H9 (cell line): ENCODE measurements at regions not wholly inside any gene's neighbourhood (a gene's known extent, or its start where the extent isn't known, plus 50 kb on each side); places are given as distances from the start of the nearest gene placed in this dataset.

Source experiments
- DNase-seq: peaks from one replicate; pipeline ENCODE4 v3.0.0-alpha.2; 2017
- H2AFZ ChIP-seq: one replicate; pipeline ENCODE4 v1.6.1; 2013; ENCODE audit warnings: mild to moderate bottlenecking, low read length, control low read depth, moderate library complexity
- H2AK5ac ChIP-seq: 2 replicates; pipeline ENCODE4 v1.6.1; 2013; ENCODE audit warnings: low read length, control low read depth, mixed read lengths; ENCODE audit not compliant: insufficient read length
- H2BK120ac ChIP-seq: one replicate; pipeline ENCODE4 v1.6.1; 2013; ENCODE audit warnings: low read depth, mild to moderate bottlenecking, low read length, control low read depth, inconsistent platforms; ENCODE audit not compliant: poor library complexity, severe bottlenecking
- H2BK12ac ChIP-seq: 2 replicates; pipeline ENCODE4 v1.6.1; 2013; ENCODE audit warnings: low read length, control low read depth, mixed read lengths, low read depth; ENCODE audit not compliant: insufficient read length
- H2BK15ac ChIP-seq: 2 replicates; pipeline ENCODE4 v1.6.1; 2013; ENCODE audit warnings: low read depth, low read length, control low read depth
- H2BK20ac ChIP-seq: one replicate; pipeline ENCODE4 v1.6.1; 2013; ENCODE audit warnings: low read depth, mild to moderate bottlenecking, low read length, control low read depth, inconsistent platforms; ENCODE audit not compliant: poor library complexity, severe bottlenecking
- H2BK5ac ChIP-seq: 2 replicates; pipeline ENCODE4 v1.6.1; 2013; ENCODE audit warnings: low read length, control low read depth, mixed read lengths; ENCODE audit not compliant: insufficient read length
- H3K14ac ChIP-seq: 2 replicates; pipeline ENCODE4 v1.6.1; 2013; ENCODE audit warnings: low read length, control low read depth; ENCODE audit not compliant: insufficient read depth
- H3K18ac ChIP-seq: 2 replicates; pipeline ENCODE4 v1.6.1; 2013; ENCODE audit warnings: low read depth, mild to moderate bottlenecking, mixed read lengths, low read length, control low read depth; ENCODE audit not compliant: insufficient read length
- H3K23ac ChIP-seq: 2 replicates; pipeline ENCODE4 v1.6.1; 2013; ENCODE audit warnings: low read length, control low read depth, mixed read lengths, low read depth; ENCODE audit not compliant: insufficient read length
- H3K23me2 ChIP-seq: 2 replicates; pipeline ENCODE4 v1.6.1; 2013; ENCODE audit warnings: low read depth, mild to moderate bottlenecking, mixed read lengths, low read length, control low read depth; ENCODE audit not compliant: insufficient read length, poor library complexity, severe bottlenecking
- H3K27ac ChIP-seq: 2 replicates; pipeline ENCODE4 v1.5.1; 2013; ENCODE audit warnings: low read length, control low read depth, mixed read lengths, low read depth; ENCODE audit not compliant: insufficient read length
- H3K27me3 ChIP-seq: 2 replicates; pipeline ENCODE4 v1.6.1; 2013; ENCODE audit warnings: low read length, control low read depth, inconsistent platforms; ENCODE audit not compliant: insufficient read depth
- H3K4ac ChIP-seq: 2 replicates; pipeline ENCODE4 v1.6.1; 2013; ENCODE audit warnings: low read depth, mild to moderate bottlenecking, control low read depth, inconsistent platforms, low read length, moderate library complexity
- H3K4me1 ChIP-seq: 2 replicates; pipeline ENCODE4 v1.6.1; 2013; ENCODE audit warnings: low read length, control low read depth, inconsistent platforms; ENCODE audit not compliant: insufficient read depth
- H3K4me2 ChIP-seq: 2 replicates; pipeline ENCODE4 v1.6.1; 2013; ENCODE audit warnings: low read length, control low read depth, mixed read lengths; ENCODE audit not compliant: insufficient read length, insufficient read depth
- H3K56ac ChIP-seq: 2 replicates; pipeline ENCODE4 v1.6.1; 2013; ENCODE audit warnings: low read depth, mild to moderate bottlenecking, mixed read lengths, low read length, control low read depth; ENCODE audit not compliant: insufficient read length
- H3K79me1 ChIP-seq: 2 replicates; pipeline ENCODE4 v1.6.1; 2013; ENCODE audit warnings: low read depth, mild to moderate bottlenecking, moderate library complexity, low read length, control low read depth, inconsistent platforms; ENCODE audit not compliant: insufficient read depth, poor library complexity, severe bottlenecking
- H3K79me2 ChIP-seq: 2 replicates; pipeline ENCODE4 v1.6.1; 2013; ENCODE audit warnings: low read length, control low read depth, inconsistent platforms; ENCODE audit not compliant: insufficient read depth
- H3K9ac ChIP-seq: 2 replicates; pipeline ENCODE4 v1.6.1; 2013; ENCODE audit warnings: low read length, control low read depth, mixed read lengths; ENCODE audit not compliant: insufficient read length; ENCODE audit errors: extremely low read depth
- H3K9me3 ChIP-seq: one replicate; pipeline ENCODE4 v1.6.1; 2013; ENCODE audit warnings: low read depth, low read length, inconsistent platforms; ENCODE audit not compliant: control insufficient read depth
- H3T11ph ChIP-seq: one replicate; pipeline ENCODE4 v1.6.1; 2013; ENCODE audit warnings: mild to moderate bottlenecking, low read length, control low read depth, inconsistent platforms
- H4K20me1 ChIP-seq: one replicate; pipeline ENCODE4 v1.6.1; 2013; ENCODE audit not compliant: control insufficient read depth, insufficient read length, insufficient read depth
- H4K5ac ChIP-seq: 2 replicates; pipeline ENCODE4 v1.6.1; 2013; ENCODE audit warnings: low read depth, mild to moderate bottlenecking, mixed read lengths, low read length, control low read depth; ENCODE audit not compliant: insufficient read length
- H4K8ac ChIP-seq: replicated peaks from 2 replicates; pipeline ENCODE4 v1.6.1; 2013; ENCODE audit warnings: low read length, control low read depth, mixed read lengths, low read depth; ENCODE audit not compliant: insufficient read length
- H4K91ac ChIP-seq: 2 replicates; pipeline ENCODE4 v1.6.1; 2013; ENCODE audit warnings: low read depth, mild to moderate bottlenecking, moderate library complexity, mixed read lengths, low read length, control low read depth; ENCODE audit not compliant: insufficient read length
- H3K27ac Mint-ChIP-seq, 3 experiments: 2 replicates in 2 of 3; 3 replicates in 1 of 3; pipeline ENCODE4 v1.8.0; 2020 to 2021; ENCODE audit warnings: mixed read lengths in 3 of 3, mild to moderate bottlenecking in 1 of 3, moderate library complexity in 1 of 3
- H3K27me3 Mint-ChIP-seq: 2 replicates; pipeline ENCODE4 v1.8.0; 2021; ENCODE audit warnings: low read depth, mild to moderate bottlenecking, moderate library complexity, mixed read lengths
- H3K36me3 Mint-ChIP-seq, 3 experiments: 2 replicates in 2 of 3; 3 replicates in 1 of 3; pipeline ENCODE4 v1.8.0; 2020 to 2021; ENCODE audit warnings: low read depth in 3 of 3, mixed read lengths in 3 of 3; ENCODE audit not compliant: insufficient read depth in 1 of 3
- H3K4me1 Mint-ChIP-seq, 2 experiments: 2 replicates each; pipeline ENCODE4 v1.8.0; 2020; ENCODE audit warnings: mixed read lengths in 2 of 2
- H3K4me3 Mint-ChIP-seq, 2 experiments: 2 replicates in 1 of 2; 3 replicates in 1 of 2; pipeline ENCODE4 v1.8.0; 2020 to 2021; ENCODE audit warnings: mild to moderate bottlenecking in 2 of 2, mixed read lengths in 2 of 2, moderate library complexity in 1 of 2
- H3K9me3 Mint-ChIP-seq, 2 experiments: 2 replicates in 1 of 2; 3 replicates in 1 of 2; pipeline ENCODE4 v1.8.0; 2020; ENCODE audit warnings: mild to moderate bottlenecking in 2 of 2, mixed read lengths in 2 of 2, moderate library complexity in 1 of 2
- WGBS: extraction: QIAGEN DNeasy Blood & Tissue Kit; methylation state at CpG from one replicate; pipeline ENCODE4 v1.1.7; 2013; ENCODE audit warnings: missing lambda C conversion rate, low lambda C conversion rate, mixed read lengths; ENCODE audit not compliant: insufficient read length; ENCODE audit errors: extremely low coverage; 5-methylcytosine and 5-hydroxymethylcytosine counted together
- TF ChIP-seq, protein P1 (sequence below): fragments of 200-600 bp; sonication (generic); conservative IDR thresholded peaks from 3 replicates; pipeline ENCODE4 v1.8.0; 2021; ENCODE audit warnings: antibody characterized with exemption, mild to moderate bottlenecking

DNA sequence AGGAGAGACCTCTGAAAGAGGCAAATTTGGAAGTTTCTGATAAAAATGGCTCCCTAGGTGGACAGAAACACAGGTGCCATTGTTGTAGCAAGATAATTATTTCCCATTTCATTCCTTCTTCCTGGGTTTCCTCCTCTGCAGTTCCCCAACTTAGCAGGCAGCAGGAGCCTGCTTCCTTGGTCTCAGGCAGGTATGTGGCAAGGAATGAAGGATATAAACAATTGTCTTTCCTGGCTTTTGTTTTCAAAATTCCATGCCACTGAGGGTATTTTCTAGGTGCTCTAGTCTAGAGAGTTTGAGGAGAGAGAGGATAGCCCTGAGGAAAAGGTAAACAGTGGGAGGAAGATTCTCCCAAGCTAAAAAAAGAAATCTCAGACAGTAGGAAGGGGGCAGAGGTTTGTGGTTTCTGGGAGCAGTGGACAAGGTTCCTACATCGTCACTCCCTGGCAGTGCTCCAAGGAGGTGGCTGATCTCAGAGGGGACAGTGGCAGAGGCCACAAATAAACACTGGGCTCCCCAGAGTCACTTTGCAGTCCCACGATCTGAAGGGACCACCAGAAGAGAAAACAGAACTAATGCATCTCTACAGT lies 82.6 kb upstream of the IGF1 start:
- no peak overlapping the region for H3K9ac ChIP-seq
- no peak overlapping the region for H4K5ac ChIP-seq
- H2AFZ ChIP-seq: peak overlapping the region; percentile 66
- no peak overlapping the region for H3K4ac ChIP-seq
- peaks cover 0 to 7% (median 0%) of the 10 kb centered on the region in 3 experiments; a peak in 4 of 7 replicates for H3K36me3 Mint-ChIP-seq
- H4K8ac ChIP-seq: no peak overlapping the region
- no peak overlapping the region for H3K4me2 ChIP-seq
- H3K23me2 ChIP-seq: no peaks in the 10 kb centered on the region
- H4K91ac ChIP-seq: no peak overlapping the region
- no peaks in the 10 kb centered on the region for H4K20me1 ChIP-seq
- no peak overlapping the region for H3K14ac ChIP-seq
- no CpG with 5 or more reads among the region's 2 CpGs for WGBS
- H3K9me3 Mint-ChIP-seq: peaks cover 0 to 7% of the 10 kb centered on the region in 2 experiments; a peak in 1 of 5 replicates
- 0 out of 2 replicates have a peak, but pooled peaks cover 4% of the 10 kb centered on the region for H3K4me1 ChIP-seq
- H3K4me3 Mint-ChIP-seq: no peak overlapping the region
- no peak overlapping the region for H2BK120ac ChIP-seq
- no peak overlapping the region for H2AK5ac ChIP-seq
- no peak overlapping the region for H3K23ac ChIP-seq
- no peak for DNase-seq
- H2BK15ac ChIP-seq: no peak overlapping the region
- H3K4me1 Mint-ChIP-seq: peaks cover 15 to 21% of the 10 kb centered on the region in 2 experiments
- no peak overlapping the region for H2BK5ac ChIP-seq
- H3K27me3 ChIP-seq: no peaks in the 10 kb centered on the region; the same call in 1 of the 2 replicates
- no peaks in the 10 kb centered on the region for H3K9me3 ChIP-seq
- H2BK12ac ChIP-seq: no peak overlapping the region
- H3T11ph ChIP-seq: no peak overlapping the region
- H3K27ac Mint-ChIP-seq: peak overlapping the region; percentile 13 to 90 (median 75)
- no peaks in the 10 kb centered on the region for H3K79me2 ChIP-seq
- H3K27me3 Mint-ChIP-seq: no peaks in the 10 kb centered on the region
- H3K27ac ChIP-seq: no peak overlapping the region
- H2BK20ac ChIP-seq: no peak overlapping the region
- no peak overlapping the region for H3K18ac ChIP-seq
- TF ChIP-seq, protein P1, sequence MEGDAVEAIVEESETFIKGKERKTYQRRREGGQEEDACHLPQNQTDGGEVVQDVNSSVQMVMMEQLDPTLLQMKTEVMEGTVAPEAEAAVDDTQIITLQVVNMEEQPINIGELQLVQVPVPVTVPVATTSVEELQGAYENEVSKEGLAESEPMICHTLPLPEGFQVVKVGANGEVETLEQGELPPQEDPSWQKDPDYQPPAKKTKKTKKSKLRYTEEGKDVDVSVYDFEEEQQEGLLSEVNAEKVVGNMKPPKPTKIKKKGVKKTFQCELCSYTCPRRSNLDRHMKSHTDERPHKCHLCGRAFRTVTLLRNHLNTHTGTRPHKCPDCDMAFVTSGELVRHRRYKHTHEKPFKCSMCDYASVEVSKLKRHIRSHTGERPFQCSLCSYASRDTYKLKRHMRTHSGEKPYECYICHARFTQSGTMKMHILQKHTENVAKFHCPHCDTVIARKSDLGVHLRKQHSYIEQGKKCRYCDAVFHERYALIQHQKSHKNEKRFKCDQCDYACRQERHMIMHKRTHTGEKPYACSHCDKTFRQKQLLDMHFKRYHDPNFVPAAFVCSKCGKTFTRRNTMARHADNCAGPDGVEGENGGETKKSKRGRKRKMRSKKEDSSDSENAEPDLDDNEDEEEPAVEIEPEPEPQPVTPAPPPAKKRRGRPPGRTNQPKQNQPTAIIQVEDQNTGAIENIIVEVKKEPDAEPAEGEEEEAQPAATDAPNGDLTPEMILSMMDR: no peak
- H3K56ac ChIP-seq: no peak overlapping the region
- H3K79me1 ChIP-seq: no peaks in the 10 kb centered on the region
